HL-60 (cell line): ENCODE measurements at regions not wholly inside any gene's neighbourhood (a gene's known extent, or its start where the extent isn't known, plus 50 kb on each side); places are given as distances from the start of the nearest gene placed in this dataset.

Experiments used
- DNase-seq, 2 experiments: peaks; one replicate each; pipeline ENCODE4 v3.0.0-alpha.2; 2010 to 2020; ENCODE audit warnings: low read depth in 1 of 2, low spot score in 1 of 2
- H3K27ac ChIP-seq: fragments of 250-450 bp; sonication (Bioruptor Pico); replicated peaks from 2 replicates; pipeline ENCODE4 v1.5.1; 2020; ENCODE audit warnings: mild to moderate bottlenecking, moderate library complexity
- H3K27me3 ChIP-seq: fragments of 250-450 bp; sonication (Bioruptor Pico); 2 replicates; pipeline ENCODE4 v1.5.1; 2021; ENCODE audit warnings: mild to moderate bottlenecking, moderate library complexity; ENCODE audit not compliant: insufficient read depth, poor library complexity, severe bottlenecking
- H3K4me3 ChIP-seq: replicated peaks from 2 replicates; pipeline ENCODE4 v1.5.1; 2011; ENCODE audit warnings: mild to moderate bottlenecking, control low read depth, low read length; ENCODE audit not compliant: insufficient read depth
- GABPA ChIP-seq: IDR thresholded peaks from 2 replicates; pipeline ENCODE4 v1.6.1; 2012; ENCODE audit warnings: low read depth
- POLR2AphosphoS5 ChIP-seq: IDR thresholded peaks from 2 replicates; pipeline ENCODE4 v1.6.1; 2012; ENCODE audit warnings: low read depth
- SPI1 ChIP-seq: IDR thresholded peaks from 2 replicates; pipeline ENCODE4 v1.6.1; 2012; ENCODE audit warnings: low read depth, mild to moderate bottlenecking, borderline replicate concordance
- TF ChIP-seq, protein P1 (sequence below): IDR thresholded peaks from 2 replicates; pipeline ENCODE4 v1.6.1; 2012; ENCODE audit warnings: low read depth; ENCODE audit not compliant: insufficient replicate concordance
- TF ChIP-seq, protein P2 (sequence below): IDR thresholded peaks from one replicate; pipeline ENCODE4 v1.5.1; 2011; ENCODE audit warnings: low read length, control low read depth, inconsistent platforms; ENCODE audit not compliant: insufficient read depth

DNA sequence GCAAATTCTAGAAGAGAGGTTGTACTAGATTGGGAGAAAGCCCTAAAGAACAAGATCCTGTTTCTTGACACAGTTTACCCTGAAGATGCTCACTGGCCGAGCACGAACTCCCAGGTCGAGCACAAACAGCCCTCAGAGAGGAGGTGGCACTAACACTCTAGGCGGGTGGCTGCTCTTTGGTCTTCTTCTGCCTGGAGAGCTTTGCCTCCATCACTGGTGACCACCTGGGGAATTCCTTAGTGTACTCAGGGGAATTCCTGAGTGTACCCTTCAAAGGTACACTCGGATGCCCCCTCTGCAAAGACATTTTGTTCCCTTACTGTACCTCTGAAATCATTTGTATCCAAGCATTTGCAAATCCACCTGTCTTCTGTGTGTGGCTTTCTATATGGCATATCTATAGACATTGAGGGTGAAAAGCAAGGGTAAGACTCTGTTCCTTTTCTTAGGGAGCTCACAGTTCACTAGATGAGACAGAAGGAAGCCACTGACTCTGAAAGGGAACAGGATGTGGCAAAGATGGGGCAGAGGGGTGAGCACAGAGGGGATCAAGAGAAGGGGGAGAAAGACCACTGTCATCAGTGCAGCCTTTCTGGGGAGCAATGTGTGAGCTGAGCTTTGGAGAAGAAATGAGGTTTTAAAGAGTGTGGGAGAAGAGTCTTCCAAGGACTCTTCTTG lies 124.3 kb downstream of the GPCPD1 start:
- Histone ChIP-seq H3K27ac (no peak overlapping the region), H3K4me3 (no peak overlapping the region), H3K27me3 (peaks cover 15% of the 10 kb centered on the region)
- no peak for DNase-seq
- TF ChIP-seq GABPA (no peak), SPI1 (no peak), POLR2AphosphoS5 (no peak)
- TF ChIP-seq, protein P1, sequence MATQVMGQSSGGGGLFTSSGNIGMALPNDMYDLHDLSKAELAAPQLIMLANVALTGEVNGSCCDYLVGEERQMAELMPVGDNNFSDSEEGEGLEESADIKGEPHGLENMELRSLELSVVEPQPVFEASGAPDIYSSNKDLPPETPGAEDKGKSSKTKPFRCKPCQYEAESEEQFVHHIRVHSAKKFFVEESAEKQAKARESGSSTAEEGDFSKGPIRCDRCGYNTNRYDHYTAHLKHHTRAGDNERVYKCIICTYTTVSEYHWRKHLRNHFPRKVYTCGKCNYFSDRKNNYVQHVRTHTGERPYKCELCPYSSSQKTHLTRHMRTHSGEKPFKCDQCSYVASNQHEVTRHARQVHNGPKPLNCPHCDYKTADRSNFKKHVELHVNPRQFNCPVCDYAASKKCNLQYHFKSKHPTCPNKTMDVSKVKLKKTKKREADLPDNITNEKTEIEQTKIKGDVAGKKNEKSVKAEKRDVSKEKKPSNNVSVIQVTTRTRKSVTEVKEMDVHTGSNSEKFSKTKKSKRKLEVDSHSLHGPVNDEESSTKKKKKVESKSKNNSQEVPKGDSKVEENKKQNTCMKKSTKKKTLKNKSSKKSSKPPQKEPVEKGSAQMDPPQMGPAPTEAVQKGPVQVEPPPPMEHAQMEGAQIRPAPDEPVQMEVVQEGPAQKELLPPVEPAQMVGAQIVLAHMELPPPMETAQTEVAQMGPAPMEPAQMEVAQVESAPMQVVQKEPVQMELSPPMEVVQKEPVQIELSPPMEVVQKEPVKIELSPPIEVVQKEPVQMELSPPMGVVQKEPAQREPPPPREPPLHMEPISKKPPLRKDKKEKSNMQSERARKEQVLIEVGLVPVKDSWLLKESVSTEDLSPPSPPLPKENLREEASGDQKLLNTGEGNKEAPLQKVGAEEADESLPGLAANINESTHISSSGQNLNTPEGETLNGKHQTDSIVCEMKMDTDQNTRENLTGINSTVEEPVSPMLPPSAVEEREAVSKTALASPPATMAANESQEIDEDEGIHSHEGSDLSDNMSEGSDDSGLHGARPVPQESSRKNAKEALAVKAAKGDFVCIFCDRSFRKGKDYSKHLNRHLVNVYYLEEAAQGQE = no peak
- TF ChIP-seq, protein P2, sequence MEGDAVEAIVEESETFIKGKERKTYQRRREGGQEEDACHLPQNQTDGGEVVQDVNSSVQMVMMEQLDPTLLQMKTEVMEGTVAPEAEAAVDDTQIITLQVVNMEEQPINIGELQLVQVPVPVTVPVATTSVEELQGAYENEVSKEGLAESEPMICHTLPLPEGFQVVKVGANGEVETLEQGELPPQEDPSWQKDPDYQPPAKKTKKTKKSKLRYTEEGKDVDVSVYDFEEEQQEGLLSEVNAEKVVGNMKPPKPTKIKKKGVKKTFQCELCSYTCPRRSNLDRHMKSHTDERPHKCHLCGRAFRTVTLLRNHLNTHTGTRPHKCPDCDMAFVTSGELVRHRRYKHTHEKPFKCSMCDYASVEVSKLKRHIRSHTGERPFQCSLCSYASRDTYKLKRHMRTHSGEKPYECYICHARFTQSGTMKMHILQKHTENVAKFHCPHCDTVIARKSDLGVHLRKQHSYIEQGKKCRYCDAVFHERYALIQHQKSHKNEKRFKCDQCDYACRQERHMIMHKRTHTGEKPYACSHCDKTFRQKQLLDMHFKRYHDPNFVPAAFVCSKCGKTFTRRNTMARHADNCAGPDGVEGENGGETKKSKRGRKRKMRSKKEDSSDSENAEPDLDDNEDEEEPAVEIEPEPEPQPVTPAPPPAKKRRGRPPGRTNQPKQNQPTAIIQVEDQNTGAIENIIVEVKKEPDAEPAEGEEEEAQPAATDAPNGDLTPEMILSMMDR = no peak

DNA sequence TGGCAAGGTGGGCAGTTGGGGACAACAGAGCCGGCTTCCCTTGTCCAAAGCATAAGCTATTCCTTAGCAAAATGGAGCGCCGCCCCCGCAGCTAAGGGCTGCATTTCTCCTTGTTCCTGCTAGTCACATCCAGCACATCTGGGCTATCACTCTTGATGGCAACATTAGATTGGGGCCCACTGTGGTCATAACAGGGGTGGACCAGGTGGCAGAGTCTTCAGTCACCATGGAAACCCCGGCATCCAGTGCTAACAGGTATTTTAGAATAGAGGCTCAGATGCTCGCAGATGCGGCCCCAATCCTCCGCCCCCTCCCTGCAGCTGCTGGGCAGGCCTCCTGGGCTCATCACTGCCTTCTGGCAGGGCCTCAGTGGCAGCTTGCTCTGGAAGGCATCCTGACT lies 125.9 kb downstream of the GPCPD1 start:
- no peak overlapping the region for H3K27ac ChIP-seq
- no peak for DNase-seq
- no peak for TF ChIP-seq SPI1
- TF ChIP-seq, protein P2 = no peak
- H3K27me3 ChIP-seq = peaks cover 12% of the 10 kb centered on the region
- no peak overlapping the region for H3K4me3 ChIP-seq

DNA sequence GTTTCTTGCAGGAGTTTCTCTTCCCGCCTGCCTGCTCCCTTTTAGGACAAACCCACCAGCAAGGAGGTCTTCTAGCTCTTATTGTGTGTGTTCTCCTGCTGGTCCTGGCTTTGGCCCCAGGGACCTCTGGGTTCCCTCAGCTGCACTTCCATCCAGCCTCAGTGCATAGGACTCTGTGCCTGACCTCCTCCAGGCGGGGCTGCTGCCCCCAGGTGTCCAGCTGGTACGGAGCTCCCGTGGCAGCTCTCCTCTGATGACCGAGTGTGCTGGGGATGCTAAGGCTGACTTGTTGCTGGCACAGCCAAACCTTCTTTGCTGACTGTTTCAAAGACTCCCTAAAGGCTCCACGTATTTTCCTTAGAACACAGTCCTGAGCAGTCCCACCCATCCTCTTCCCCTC lies 126.5 kb downstream of the GPCPD1 start:
- TF ChIP-seq POLR2AphosphoS5 (no peak), SPI1 (no peak), GABPA (no peak)
- TF ChIP-seq, protein P1 = no peak
- TF ChIP-seq, protein P2 = no peak
- Histone ChIP-seq H3K27me3 (peaks cover 12% of the 10 kb centered on the region), H3K27ac (no peak overlapping the region), H3K4me3 (no peak overlapping the region)
- no peak for DNase-seq

DNA sequence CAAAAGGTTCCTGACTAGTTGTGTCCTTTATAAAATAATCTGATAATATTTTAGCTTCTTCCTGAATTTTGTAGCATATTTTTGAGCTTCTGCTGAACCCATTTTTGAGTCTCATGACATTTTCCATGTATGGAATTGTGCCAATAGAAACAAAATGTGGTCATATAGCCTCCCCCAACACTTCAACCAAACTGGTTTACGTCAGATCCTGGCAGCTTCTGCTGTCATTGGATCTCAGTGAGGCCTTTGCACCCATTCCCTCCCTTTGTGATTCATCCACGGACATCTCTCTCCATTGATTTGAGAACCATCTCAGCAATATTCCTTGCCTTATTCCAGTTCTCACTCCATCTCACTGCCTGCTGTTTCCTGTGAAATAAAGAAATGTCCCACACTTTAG lies 128.0 kb downstream of the GPCPD1 start:
- TF ChIP-seq, protein P2 = no peak
- TF ChIP-seq SPI1 (no peak), GABPA (no peak), POLR2AphosphoS5 (no peak)
- TF ChIP-seq, protein P1 = no peak

More for the DNA sequence above, 128.0 kb downstream of the GPCPD1 start:
- H3K27me3 ChIP-seq = peaks cover 4% of the 10 kb centered on the region
- H3K27ac ChIP-seq = no peak overlapping the region
- no peak for DNase-seq
- H3K4me3 ChIP-seq = no peak overlapping the region
